ENCODE measurements at regions not wholly inside any gene's neighbourhood (a gene's known extent, or its start where the extent isn't known, plus 50 kb on each side); places are given as distances from the start of the nearest gene placed in this dataset.

- DNase-seq (no peak), ATAC-seq (no peak)
- H3K4me3 Mint-ChIP-seq, result no peak overlapping the region
- Histone ChIP-seq H3K4me3 (ENCODE audit: low read length) (no peak overlapping the region), H3K9me3 (ENCODE audit: control insufficient read depth, insufficient read depth, low read length) (no peaks in the 10 kb centered on the region), H3K27me3 (ENCODE audit: control insufficient read depth, insufficient read depth, low read length) (no peaks in the 10 kb centered on the region), H3K4me1 (ENCODE audit: control insufficient read depth, insufficient read depth, low read length) (no peaks in the 10 kb centered on the region), H3K36me3 (ENCODE audit: control insufficient read depth, insufficient read depth, low read length) (no peaks in the 10 kb centered on the region), H3K27ac (ENCODE audit: low read length) (no peak overlapping the region)
- intact Hi-C loops (cut with micrococcal nuclease), result no loop called here
- H3K9me3 Mint-ChIP-seq, result peaks cover 6 to 8% of the 10 kb centered on the region in 2 donors
- H3K27me3 Mint-ChIP-seq (ENCODE audit: low read depth in 2 of 2), result no peaks in the 10 kb centered on the region
- WGBS (ENCODE audit: insufficient coverage), result 91% methylated on average over 2 of the region's 2 CpGs
- H3K27ac Mint-ChIP-seq, result no peak overlapping the region
- no peak for TF ChIP-seq CTCF (IDR thresholded peaks at IDR 0.05)
- H3K4me1 Mint-ChIP-seq, result no peaks in the 10 kb centered on the region
- H3K36me3 Mint-ChIP-seq, result no peaks in the 10 kb centered on the region
Measured at GRCh38 chr1:219359126-219359525, 185.4 kb downstream of the LYPLAL1 start.

GRCh38 chr1:219358080-219358479 is 184.4 kb downstream of the LYPLAL1 start:
- Mint-ChIP-seq H3K4me1 (no peaks in the 10 kb centered on the region), H3K4me3 (no peak overlapping the region), H3K9me3 (peaks cover 8 to 9% of the 10 kb centered on the region in 2 donors), H3K36me3 (no peaks in the 10 kb centered on the region), H3K27ac (no peak overlapping the region), H3K27me3 (ENCODE audit: low read depth in 2 of 2) (no peaks in the 10 kb centered on the region)
- no peaks in the 10 kb centered on the region for H3K36me3 ChIP-seq (ENCODE audit: control insufficient read depth, insufficient read depth, low read length)
- H3K27ac ChIP-seq (ENCODE audit: low read length), result no peak overlapping the region
- no peak for TF ChIP-seq CTCF (IDR thresholded peaks at IDR 0.05)
- H3K27me3 ChIP-seq (ENCODE audit: control insufficient read depth, insufficient read depth, low read length), result no peaks in the 10 kb centered on the region
- ATAC-seq (no peak), DNase-seq (no peak)
- no peak overlapping the region for H3K4me3 ChIP-seq (ENCODE audit: low read length)
- no peaks in the 10 kb centered on the region for H3K4me1 ChIP-seq (ENCODE audit: control insufficient read depth, insufficient read depth, low read length)
- intact Hi-C loops (cut with micrococcal nuclease), result no loop called here
- no CpG with 5 or more reads among the region's 2 CpGs for WGBS (ENCODE audit: insufficient coverage)
- no peaks in the 10 kb centered on the region for H3K9me3 ChIP-seq (ENCODE audit: control insufficient read depth, insufficient read depth, low read length)

- Histone ChIP-seq H3K9me3 (ENCODE audit: control insufficient read depth, insufficient read depth, low read length) (no peaks in the 10 kb centered on the region), H3K36me3 (ENCODE audit: control insufficient read depth, insufficient read depth, low read length) (no peaks in the 10 kb centered on the region), H3K4me1 (ENCODE audit: control insufficient read depth, insufficient read depth, low read length) (no peaks in the 10 kb centered on the region), H3K27ac (ENCODE audit: low read length) (no peak overlapping the region), H3K27me3 (ENCODE audit: control insufficient read depth, insufficient read depth, low read length) (no peaks in the 10 kb centered on the region), H3K4me3 (ENCODE audit: low read length) (no peak overlapping the region)
- H3K9me3 Mint-ChIP-seq, result peaks cover 3 to 6% of the 10 kb centered on the region in 2 donors
- H3K4me3 Mint-ChIP-seq, result no peak overlapping the region
- no peaks in the 10 kb centered on the region for H3K36me3 Mint-ChIP-seq
- H3K4me1 Mint-ChIP-seq, result no peaks in the 10 kb centered on the region
- intact Hi-C loops (cut with micrococcal nuclease), result no loop called here
- H3K27me3 Mint-ChIP-seq (ENCODE audit: low read depth in 2 of 2), result no peaks in the 10 kb centered on the region
- ATAC-seq, result no peak
- WGBS (ENCODE audit: insufficient coverage), result 100% methylated on average over 1 of the region's 4 CpGs
- no peak for TF ChIP-seq CTCF (IDR thresholded peaks at IDR 0.05)
- no peak for DNase-seq
- H3K27ac Mint-ChIP-seq, result no peak overlapping the region
Measured at GRCh38 chr1:219354962-219355361, 181.3 kb downstream of the LYPLAL1 start.

GRCh38 chr1:219352961-219353651 is 179.4 kb downstream of the LYPLAL1 start:
- H3K4me1 ChIP-seq (ENCODE audit: control insufficient read depth, insufficient read depth, low read length), result no peaks in the 10 kb centered on the region
- intact Hi-C loops (cut with micrococcal nuclease), result no loop called here
- Mint-ChIP-seq H3K36me3 (no peaks in the 10 kb centered on the region), H3K4me1 (no peaks in the 10 kb centered on the region), H3K9me3 (peaks cover 4% of the 10 kb centered on the region in 2 donors), H3K27ac (no peak overlapping the region), H3K27me3 (ENCODE audit: low read depth in 2 of 2) (no peaks in the 10 kb centered on the region), H3K4me3 (no peak overlapping the region)
- H3K36me3 ChIP-seq (ENCODE audit: control insufficient read depth, insufficient read depth, low read length), result no peaks in the 10 kb centered on the region
- no peak for TF ChIP-seq CTCF (IDR thresholded peaks at IDR 0.05)
- DNase-seq, result no peak
- no peak overlapping the region for H3K27ac ChIP-seq (ENCODE audit: low read length)
- no peaks in the 10 kb centered on the region for H3K9me3 ChIP-seq (ENCODE audit: control insufficient read depth, insufficient read depth, low read length)
- 81% methylated on average over 4 of the region's 4 CpGs for WGBS (ENCODE audit: insufficient coverage)
- ATAC-seq, result no peak
- no peaks in the 10 kb centered on the region for H3K27me3 ChIP-seq (ENCODE audit: control insufficient read depth, insufficient read depth, low read length)
- H3K4me3 ChIP-seq (ENCODE audit: low read length), result no peak overlapping the region

Data from natural killer cell (primary cell).